ENCODE measurements at regions not wholly inside any gene's neighbourhood (a gene's known extent, or its start where the extent isn't known, plus 50 kb on each side); places are given as distances from the start of the nearest gene placed in this dataset.

- TF ChIP-seq, protein P1, sequence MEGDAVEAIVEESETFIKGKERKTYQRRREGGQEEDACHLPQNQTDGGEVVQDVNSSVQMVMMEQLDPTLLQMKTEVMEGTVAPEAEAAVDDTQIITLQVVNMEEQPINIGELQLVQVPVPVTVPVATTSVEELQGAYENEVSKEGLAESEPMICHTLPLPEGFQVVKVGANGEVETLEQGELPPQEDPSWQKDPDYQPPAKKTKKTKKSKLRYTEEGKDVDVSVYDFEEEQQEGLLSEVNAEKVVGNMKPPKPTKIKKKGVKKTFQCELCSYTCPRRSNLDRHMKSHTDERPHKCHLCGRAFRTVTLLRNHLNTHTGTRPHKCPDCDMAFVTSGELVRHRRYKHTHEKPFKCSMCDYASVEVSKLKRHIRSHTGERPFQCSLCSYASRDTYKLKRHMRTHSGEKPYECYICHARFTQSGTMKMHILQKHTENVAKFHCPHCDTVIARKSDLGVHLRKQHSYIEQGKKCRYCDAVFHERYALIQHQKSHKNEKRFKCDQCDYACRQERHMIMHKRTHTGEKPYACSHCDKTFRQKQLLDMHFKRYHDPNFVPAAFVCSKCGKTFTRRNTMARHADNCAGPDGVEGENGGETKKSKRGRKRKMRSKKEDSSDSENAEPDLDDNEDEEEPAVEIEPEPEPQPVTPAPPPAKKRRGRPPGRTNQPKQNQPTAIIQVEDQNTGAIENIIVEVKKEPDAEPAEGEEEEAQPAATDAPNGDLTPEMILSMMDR (IDR thresholded peaks at IDR 0.05), result no peak
- TF ChIP-seq POLR2A (IDR thresholded peaks at IDR 0.05; ENCODE audit: low read depth), result no peak
- no peak for TF ChIP-seq POLR2AphosphoS5 (IDR thresholded peaks at IDR 0.05)
Measured at GRCh38 chr15:87623832-87624231, 632.7 kb downstream of the NTRK3 start.
